Endothelial cell of umbilical vein (primary cell): ENCODE measurements at regions not wholly inside any gene's neighbourhood (a gene's known extent, or its start where the extent isn't known, plus 50 kb on each side); places are given as distances from the start of the nearest gene placed in this dataset.

Experiments
- BruUV-seq: library from RNA; stranded (reverse); fragments of 400-500 nt; replicated peaks from 2 replicates; lab custom pipeline; 2021; lab: Mats Ljungman, UMichigan
- CTCF ChIA-PET: fragments of 300-600, 350-600 bp; sonication (Branson Sonifier 250); formaldehyde crosslinking; loops from one replicate; lab custom pipeline; 2021; ENCODE audit warnings: antibody characterized with exemption, inconsistent platforms; lab: Charles Lee
- POLR2A ChIA-PET: fragments of 300-600, 350-600 bp; sonication (Branson Sonifier 250); formaldehyde crosslinking; loops from one replicate; lab custom pipeline; 2021; ENCODE audit warnings: antibody characterized with exemption, inconsistent platforms; lab: Charles Lee
- DNase-seq: peaks from one replicate; pipeline ENCODE4 v3.0.0-alpha.2; 2011; ENCODE audit warnings: low read depth, low spot score
- FAIRE-seq: peaks from 2 replicates; lab custom pipeline; 2011; peaks lifted over from hg19 to GRCh38; lab: Jason Lieb, UNC
- H2AFZ ChIP-seq: 2 replicates; pipeline ENCODE4 v1.6.0; 2012; ENCODE audit warnings: low read depth, low read length, control low read depth, inconsistent platforms
- H3K27ac ChIP-seq: 2 replicates; pipeline ENCODE4 v1.5.1; 2011; ENCODE audit warnings: low read depth, mild to moderate bottlenecking, control low read depth, low read length, moderate library complexity; ENCODE audit not compliant: insufficient read depth
- H3K27me3 ChIP-seq, 2 experiments: 2 replicates each; pipeline versions ENCODE4 v1.6.0 to v1.6.1; 2011; ENCODE audit warnings: low read length in 2 of 2, mixed read lengths in 1 of 2; ENCODE audit not compliant: control insufficient read depth in 2 of 2, insufficient read depth in 2 of 2
- H3K36me3 ChIP-seq, 2 experiments: 2 replicates in 1 of 2; 3 replicates in 1 of 2; pipeline ENCODE4 v1.5.1; 2011; ENCODE audit warnings: low read length in 2 of 2, mild to moderate bottlenecking in 1 of 2, moderate library complexity in 1 of 2; ENCODE audit not compliant: control insufficient read depth in 2 of 2, insufficient read depth in 2 of 2; ENCODE audit errors: extremely low read depth in 1 of 2
- H3K4me1 ChIP-seq: 3 replicates; pipeline ENCODE4 v1.5.1; 2011; ENCODE audit warnings: mild to moderate bottlenecking, low read length; ENCODE audit not compliant: control insufficient read depth, insufficient read depth; ENCODE audit errors: extremely low read depth
- H3K4me2 ChIP-seq: 2 replicates; pipeline ENCODE4 v1.6.1; 2011; ENCODE audit warnings: low read length, control low read depth, mixed read lengths; ENCODE audit not compliant: insufficient read depth
- H3K4me3 ChIP-seq, 3 experiments: fragments of 200-600 bp in 1 of 3; sonication (generic), shearing (Covaris generic) in 1 of 3; replicated peaks in 1 of 3; 2 replicates each; pipeline ENCODE4 v1.5.1; 2011 to 2016; ENCODE audit warnings: control low read depth in 3 of 3, low read length in 3 of 3, mild to moderate bottlenecking in 2 of 3, inconsistent platforms in 1 of 3, low read depth in 1 of 3, moderate library complexity in 1 of 3; ENCODE audit not compliant: insufficient read depth in 1 of 3
- H3K79me2 ChIP-seq: 2 replicates; pipeline ENCODE4 v1.6.0; 2012; ENCODE audit warnings: low read length, inconsistent platforms; ENCODE audit not compliant: control insufficient read depth, insufficient read depth
- H3K9ac ChIP-seq: replicated peaks from 2 replicates; pipeline ENCODE3; 2011; ENCODE audit warnings: low read length, control low read depth; ENCODE audit not compliant: insufficient read depth; ENCODE audit errors: extremely low read depth
- H3K9me1 ChIP-seq: replicated peaks from 3 replicates; pipeline ENCODE4 v1.6.0; 2011; ENCODE audit warnings: mild to moderate bottlenecking, low read length; ENCODE audit not compliant: control insufficient read depth, insufficient read depth; ENCODE audit errors: extremely low read depth
- H3K9me3 ChIP-seq: replicated peaks from 2 replicates; pipeline ENCODE4 v1.5.1; 2012; ENCODE audit warnings: low read length, inconsistent platforms; ENCODE audit not compliant: control insufficient read depth, insufficient read depth
- H4K20me1 ChIP-seq: replicated peaks from 2 replicates; pipeline ENCODE3; 2011; ENCODE audit warnings: mild to moderate bottlenecking, low read length; ENCODE audit not compliant: control insufficient read depth, insufficient read depth; ENCODE audit errors: extremely low read depth
- EZH2 ChIP-seq: IDR thresholded peaks from 2 replicates; pipeline ENCODE4 v1.6.1; 2012; ENCODE audit warnings: borderline replicate concordance, low read depth, mild to moderate bottlenecking, moderate library complexity, low read length, inconsistent platforms; ENCODE audit not compliant: severe bottlenecking
- FOS ChIP-seq: IDR thresholded peaks from 2 replicates; pipeline ENCODE4 v1.6.1; 2011; ENCODE audit warnings: mild to moderate bottlenecking, low read length, moderate library complexity, borderline replicate concordance; ENCODE audit not compliant: insufficient read depth
- GATA2 ChIP-seq: IDR thresholded peaks from 2 replicates; pipeline ENCODE4 v1.7.0; 2011; ENCODE audit warnings: low read depth, mild to moderate bottlenecking, moderate library complexity, mixed read lengths, low read length; ENCODE audit not compliant: insufficient read length, insufficient read depth
- JUN ChIP-seq: IDR thresholded peaks from 2 replicates; pipeline ENCODE4 v1.6.1; 2011; ENCODE audit warnings: borderline replicate concordance, low read depth; ENCODE audit not compliant: insufficient read length, insufficient read depth
- MYC ChIP-seq: IDR thresholded peaks from one replicate; pipeline ENCODE4 v1.6.1; 2011; ENCODE audit warnings: mild to moderate bottlenecking, low read depth, low read length
- POLR2A ChIP-seq: IDR thresholded peaks from 2 replicates; pipeline ENCODE4 v1.6.1; 2012; ENCODE audit warnings: low read depth, mild to moderate bottlenecking, control low read depth, low read length
- POLR2AphosphoS5 ChIP-seq: IDR thresholded peaks from 2 replicates; pipeline ENCODE4 v1.6.1; 2012; ENCODE audit warnings: low read depth, mild to moderate bottlenecking, control low read depth, low read length, moderate library complexity; ENCODE audit not compliant: insufficient read depth
- dilution Hi-C: fragments of 300-500 bp; cut with MboI; formaldehyde crosslinking; loops from one replicate; pipeline ENCODE4 v1.15.0; 2019; ENCODE audit warnings: low sequenced_read_pairs; ENCODE audit not compliant: extremely low pct_ligation_motif_present
- intact Hi-C: fragments of 100-400 bp; cut with micrococcal nuclease; formaldehyde crosslinking; loops from one replicate; pipeline ENCODE4 v1.10.0; 2022
- TF ChIP-seq, protein P1 (sequence below): IDR thresholded peaks from 2 replicates; pipeline ENCODE4 v1.6.1; 2011; ENCODE audit not compliant: insufficient read depth, insufficient read length
- TF ChIP-seq, protein P2 (sequence below), 2 donors: IDR thresholded peaks; 1 replicate in 1 of 2; 2 replicates in 1 of 2; pipeline ENCODE4 v1.5.1; 2011; ENCODE audit warnings: low read length in 2 of 2, mild to moderate bottlenecking in 2 of 2, moderate library complexity in 2 of 2, control low read depth in 1 of 2, inconsistent platforms in 1 of 2, low read depth in 1 of 2; ENCODE audit not compliant: insufficient read depth in 1 of 2; ENCODE audit errors: extremely low read depth in 1 of 2

DNA sequence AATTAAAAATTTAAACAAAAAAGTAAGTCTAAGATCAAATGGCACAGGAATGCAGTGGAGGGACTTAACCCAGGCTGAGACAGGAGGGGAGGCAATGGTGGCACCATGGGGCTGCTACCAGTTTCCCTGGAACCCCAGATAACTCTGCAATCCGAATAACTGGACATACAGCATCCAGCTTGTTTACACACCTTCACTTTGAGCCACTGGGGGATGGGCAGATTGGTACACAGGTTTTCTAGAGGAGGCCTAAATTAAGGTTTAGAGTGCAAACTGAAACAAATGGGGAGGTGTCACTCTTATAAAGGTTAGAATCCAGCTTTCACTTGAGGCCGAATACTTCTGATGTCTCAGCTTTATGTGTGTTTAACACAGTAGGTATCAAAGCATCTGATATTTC is 189.3 kb upstream of the FN1 start:
- no peaks in the 10 kb centered on the region for H3K9me3 ChIP-seq
- peaks cover 14% of the 10 kb centered on the region in 2 experiments for H3K36me3 ChIP-seq
- H4K20me1 ChIP-seq: no peaks in the 10 kb centered on the region
- FAIRE-seq (no peak), DNase-seq (no peak)
- H3K27ac ChIP-seq: no peak overlapping the region
- H3K9me1 ChIP-seq: no peaks in the 10 kb centered on the region
- no peaks in the 10 kb centered on the region for H3K27me3 ChIP-seq
- ChIA-PET POLR2A (interaction anchor here (0.6 kb wide), 1 partner anchor 294 kb away, joined by 3 read pairs; no protein-coding TSS in a partner anchor), CTCF (no interaction called here)
- no peak overlapping the region for H2AFZ ChIP-seq
- H3K9ac ChIP-seq: no peak overlapping the region
- dilution Hi-C loops: no loop called here
- BruUV-seq: no TSS peak
- no peak overlapping the region for H3K4me2 ChIP-seq
- H3K4me3 ChIP-seq: no peak overlapping the region
- no peak for TF ChIP-seq EZH2
- TF ChIP-seq JUN: no peak
- no peak for TF ChIP-seq FOS
- TF ChIP-seq GATA2: no peak
- H3K4me1 ChIP-seq: peaks cover 34% of the 10 kb centered on the region
- intact Hi-C loops: no loop called here
- H3K79me2 ChIP-seq: no peaks in the 10 kb centered on the region

DNA sequence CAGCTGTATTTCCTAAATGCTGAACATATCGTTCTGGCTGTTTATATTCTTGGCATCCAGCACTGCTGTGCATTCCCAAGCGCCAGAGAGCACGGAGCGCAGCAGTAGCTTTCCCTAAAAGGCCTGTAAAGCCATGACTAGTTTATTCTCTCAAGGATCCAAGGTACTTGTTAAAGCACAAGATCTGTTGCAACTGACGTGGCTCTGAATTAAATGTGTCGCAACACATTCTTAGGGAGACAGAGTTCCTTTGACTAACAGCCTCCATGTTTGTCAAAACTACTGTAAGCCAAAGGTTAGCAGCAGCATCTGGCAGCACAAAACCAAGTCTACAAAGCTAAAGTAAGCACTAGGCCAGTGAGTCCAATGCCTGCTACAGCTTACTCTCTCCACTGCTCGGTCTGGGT is 188.6 kb upstream of the FN1 start:
- H3K36me3 ChIP-seq: peaks cover 14 to 16% of the 10 kb centered on the region in 2 experiments
- TF ChIP-seq POLR2A (no peak), POLR2AphosphoS5 (no peak), EZH2 (no peak), MYC (no peak), FOS (no peak), JUN (no peak), GATA2 (no peak)
- TF ChIP-seq, protein P1, sequence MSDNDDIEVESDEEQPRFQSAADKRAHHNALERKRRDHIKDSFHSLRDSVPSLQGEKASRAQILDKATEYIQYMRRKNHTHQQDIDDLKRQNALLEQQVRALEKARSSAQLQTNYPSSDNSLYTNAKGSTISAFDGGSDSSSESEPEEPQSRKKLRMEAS: no peak
- TF ChIP-seq, protein P2, sequence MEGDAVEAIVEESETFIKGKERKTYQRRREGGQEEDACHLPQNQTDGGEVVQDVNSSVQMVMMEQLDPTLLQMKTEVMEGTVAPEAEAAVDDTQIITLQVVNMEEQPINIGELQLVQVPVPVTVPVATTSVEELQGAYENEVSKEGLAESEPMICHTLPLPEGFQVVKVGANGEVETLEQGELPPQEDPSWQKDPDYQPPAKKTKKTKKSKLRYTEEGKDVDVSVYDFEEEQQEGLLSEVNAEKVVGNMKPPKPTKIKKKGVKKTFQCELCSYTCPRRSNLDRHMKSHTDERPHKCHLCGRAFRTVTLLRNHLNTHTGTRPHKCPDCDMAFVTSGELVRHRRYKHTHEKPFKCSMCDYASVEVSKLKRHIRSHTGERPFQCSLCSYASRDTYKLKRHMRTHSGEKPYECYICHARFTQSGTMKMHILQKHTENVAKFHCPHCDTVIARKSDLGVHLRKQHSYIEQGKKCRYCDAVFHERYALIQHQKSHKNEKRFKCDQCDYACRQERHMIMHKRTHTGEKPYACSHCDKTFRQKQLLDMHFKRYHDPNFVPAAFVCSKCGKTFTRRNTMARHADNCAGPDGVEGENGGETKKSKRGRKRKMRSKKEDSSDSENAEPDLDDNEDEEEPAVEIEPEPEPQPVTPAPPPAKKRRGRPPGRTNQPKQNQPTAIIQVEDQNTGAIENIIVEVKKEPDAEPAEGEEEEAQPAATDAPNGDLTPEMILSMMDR (IDR thresholded peaks at IDR 0.05; ENCODE audit: extremely low read depth in 1 of 2, insufficient read depth in 1 of 2, low read depth in 1 of 2, low read length in 2 of 2): no peak
- dilution Hi-C loops (no loop called here), intact Hi-C loops (no loop called here)
- CTCF ChIA-PET: no interaction called here
- H2AFZ ChIP-seq: no peak overlapping the region
- no peak overlapping the region for H3K4me2 ChIP-seq
- DNase-seq: no peak
- POLR2A ChIA-PET: no interaction called here
- no peaks in the 10 kb centered on the region for H3K79me2 ChIP-seq
- H3K9me1 ChIP-seq: no peaks in the 10 kb centered on the region
- no peak overlapping the region for H3K27ac ChIP-seq
- no peak overlapping the region for H3K4me3 ChIP-seq
- FAIRE-seq: no peak
- H3K27me3 ChIP-seq: no peaks in the 10 kb centered on the region
- H4K20me1 ChIP-seq: no peaks in the 10 kb centered on the region
- H3K9me3 ChIP-seq: no peaks in the 10 kb centered on the region
- H3K4me1 ChIP-seq: peaks cover 41% of the 10 kb centered on the region
- no TSS peak for BruUV-seq
- H3K9ac ChIP-seq: no peak overlapping the region
